Heart left ventricle (tissue), 13 donors: ENCODE measurements at regions not wholly inside any gene's neighbourhood (a gene's known extent, or its start where the extent isn't known, plus 50 kb on each side); places are given as distances from the start of the nearest gene placed in this dataset.

Source experiments
- CTCF ChIP-seq, 12 donors: fragments of 200-600 bp; sonication (generic) in 4 of 12; IDR thresholded peaks; one replicate each; pipeline versions ENCODE4 v1.5.0 to v1.8.0; 2018 to 2022; ENCODE audit warnings: antibody characterized with exemption in 12 of 12, mild to moderate bottlenecking in 5 of 12
- POLR2A ChIP-seq, 2 donors: fragments of 450-650 bp; IDR thresholded peaks; one replicate each; pipeline ENCODE4 v1.6.1; 2017; ENCODE audit warnings: antibody characterized with exemption in 2 of 2, mild to moderate bottlenecking in 2 of 2, moderate library complexity in 2 of 2
- donor health status: ischemic (EF 13 %, LVEDD 7.1; RV severe dilation, severe dysfunction).
- donor health status: DM: no; HTN: yes; CAD: no.
- donor health status: DM: no; HTN: no; CAD: no.
- donor health status: ischemic (EF 25% LVEDD 6.9; RV normal size, moderate dysfunction).
- donor health status: ischemic (EF 25% LVEDD 5.7; RV mildly dilated, moderate dysfunction).
- donor health status: ischemic (EF 35%, LVEDD 5.7; RV mildly dilated, moderate dysfunction).
- donor health status: nonischemic (EF 11% LVEDD 7.7; RV severe dilation, severe dysfunction).
- donor health status: DM: yes; HTN: yes; CAD: no.
- donor health status: PGD.
- donor health status: ischemic (EF 29% LVEDD 5.4; RV normal size, mild dysfunction).
- donor health status: nonischemic (EF 23%, LVEDD 6.1; RV moderate dilation, normal function).

GRCh38 chr1:22210176-22210575 lies 67.3 kb upstream of the WNT4 start:
- TF ChIP-seq CTCF (IDR thresholded peaks at IDR 0.05) (no peak), POLR2A (IDR thresholded peaks at IDR 0.05) (no peak)
